Stimulated activated naive CD8-positive, alpha-beta T cell treated with anti-CD3 and anti-CD28 coated beads, Interleukin-15, amount 100 ng/mL, for 72 hours (primary cell): ENCODE measurements at regions not wholly inside any gene's neighbourhood (a gene's known extent, or its start where the extent isn't known, plus 50 kb on each side); places are given as distances from the start of the nearest gene placed in this dataset.
A peak's percentile ranks its signal among the peaks of the same experiment; 100 is the strongest.

Experiments used
- ATAC-seq: fragments of 150-1000 bp; cut with Tn5 transposase; 2 replicates; pipeline ENCODE4 v1.10.0; 2021; ENCODE audit warnings: mild to moderate bottlenecking, moderate library complexity
- DNase-seq, 2 donors: peaks; one replicate each; pipeline ENCODE4 v3.0.0; 2021 to 2022
- H3K27ac Mint-ChIP-seq, 2 donors: one replicate each; pipeline ENCODE4 v1.8.0; 2022; ENCODE audit warnings: mild to moderate bottlenecking in 2 of 2, mixed read lengths in 2 of 2, moderate library complexity in 2 of 2
- H3K27me3 Mint-ChIP-seq: one replicate; pipeline ENCODE4 v1.8.0; 2022; ENCODE audit warnings: mixed read lengths
- H3K4me1 Mint-ChIP-seq: one replicate; pipeline ENCODE4 v1.8.0; 2022; ENCODE audit warnings: mild to moderate bottlenecking, mixed read lengths
- H3K4me3 Mint-ChIP-seq, 2 donors: one replicate each; pipeline ENCODE4 v1.8.0; 2022; ENCODE audit warnings: mild to moderate bottlenecking in 2 of 2, mixed read lengths in 2 of 2, moderate library complexity in 1 of 2
- H3K9me3 Mint-ChIP-seq, 2 donors: one replicate each; pipeline ENCODE4 v1.8.0; 2022; ENCODE audit warnings: mixed read lengths in 2 of 2

GRCh38 chr18:78548261-78549058 is 431.2 kb upstream of the SALL3 start:
- H3K27ac Mint-ChIP-seq: no peak overlapping the region
- H3K4me3 Mint-ChIP-seq: no peak overlapping the region
- peaks cover 10% of the 10 kb centered on the region for H3K27me3 Mint-ChIP-seq
- no peak for DNase-seq
- no peaks in the 10 kb centered on the region for H3K4me1 Mint-ChIP-seq
- H3K9me3 Mint-ChIP-seq: peaks cover 14 to 17% of the 10 kb centered on the region in 2 donors
- ATAC-seq: no peak

DNA sequence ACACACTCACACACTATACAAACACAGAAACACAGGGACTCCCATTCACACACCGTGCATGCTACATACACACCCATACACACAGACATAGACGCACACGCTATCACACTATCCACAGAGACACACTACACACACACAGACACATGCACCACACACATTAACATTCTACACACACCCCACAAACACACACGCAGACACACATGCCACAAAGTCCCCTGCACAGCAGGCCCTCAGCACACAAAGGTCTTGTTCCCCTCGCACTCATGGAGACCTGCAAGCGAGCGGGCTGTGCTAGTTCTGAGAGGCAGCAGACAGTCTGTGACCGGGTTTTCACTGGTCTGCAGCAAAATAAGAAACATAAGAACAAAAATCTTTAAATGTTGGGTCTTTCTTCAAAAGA is 429.6 kb upstream of the SALL3 start:
- H3K4me1 Mint-ChIP-seq: no peaks in the 10 kb centered on the region
- no peak overlapping the region for H3K27ac Mint-ChIP-seq
- no peaks in the 10 kb centered on the region for H3K27me3 Mint-ChIP-seq
- H3K9me3 Mint-ChIP-seq: peaks cover 21% of the 10 kb centered on the region in 2 donors
- ATAC-seq: no peak
- H3K4me3 Mint-ChIP-seq: no peak overlapping the region
- DNase-seq: no peak

- no peak overlapping the region for H3K27ac Mint-ChIP-seq
- ATAC-seq (no peak), DNase-seq (no peak)
- H3K27me3 Mint-ChIP-seq: no peaks in the 10 kb centered on the region
- peaks cover 11 to 22% of the 10 kb centered on the region in 2 donors for H3K9me3 Mint-ChIP-seq
- no peaks in the 10 kb centered on the region for H3K4me1 Mint-ChIP-seq
- H3K4me3 Mint-ChIP-seq: no peak overlapping the region
Measured at GRCh38 chr18:78554944-78555608, 424.5 kb upstream of the SALL3 start.

- Mint-ChIP-seq H3K9me3 (peaks cover 11 to 22% of the 10 kb centered on the region in 2 donors), H3K27ac (no peak overlapping the region), H3K4me1 (no peaks in the 10 kb centered on the region), H3K4me3 (no peak overlapping the region), H3K27me3 (no peaks in the 10 kb centered on the region)
- DNase-seq (no peak), ATAC-seq (no peak)
Measured at GRCh38 chr18:78557371-78557770, 422.2 kb upstream of the SALL3 start.

GRCh38 chr18:78558101-78558810 is 421.4 kb upstream of the SALL3 start:
- no peaks in the 10 kb centered on the region for H3K27me3 Mint-ChIP-seq
- peak overlapping the region in 1 of 2 donors; percentile 71 for H3K27ac Mint-ChIP-seq
- ATAC-seq (no peak), DNase-seq (no peak)
- H3K4me3 Mint-ChIP-seq: no peak overlapping the region
- H3K4me1 Mint-ChIP-seq: no peaks in the 10 kb centered on the region
- H3K9me3 Mint-ChIP-seq: peaks cover 11 to 22% of the 10 kb centered on the region in 2 donors

DNA sequence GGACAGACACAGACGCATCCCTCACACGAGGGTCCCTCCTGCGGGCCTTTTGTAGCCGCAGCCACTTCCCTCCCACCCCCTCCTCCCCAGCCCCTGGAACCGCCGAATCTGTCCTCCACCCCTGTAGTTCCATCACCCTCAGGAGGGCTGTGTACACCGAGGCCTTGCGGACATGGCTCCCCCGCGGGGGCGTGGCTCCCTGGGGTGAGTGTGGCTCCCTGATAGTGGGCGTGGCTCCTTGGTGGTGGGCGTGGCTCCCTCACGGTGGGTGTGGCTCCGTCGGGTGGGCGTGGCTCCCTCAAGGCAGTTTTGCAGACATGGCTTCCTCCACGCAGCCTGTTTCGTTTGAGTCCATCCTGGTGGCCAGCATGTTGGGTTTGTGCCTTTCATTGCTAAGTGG is 420.7 kb upstream of the SALL3 start:
- ATAC-seq (no peak), DNase-seq (no peak)
- no peak overlapping the region for H3K27ac Mint-ChIP-seq
- peaks cover under 1% of the 10 kb centered on the region for H3K27me3 Mint-ChIP-seq
- H3K4me1 Mint-ChIP-seq: no peaks in the 10 kb centered on the region
- peaks cover 11 to 22% of the 10 kb centered on the region in 2 donors for H3K9me3 Mint-ChIP-seq
- no peak overlapping the region for H3K4me3 Mint-ChIP-seq

DNA sequence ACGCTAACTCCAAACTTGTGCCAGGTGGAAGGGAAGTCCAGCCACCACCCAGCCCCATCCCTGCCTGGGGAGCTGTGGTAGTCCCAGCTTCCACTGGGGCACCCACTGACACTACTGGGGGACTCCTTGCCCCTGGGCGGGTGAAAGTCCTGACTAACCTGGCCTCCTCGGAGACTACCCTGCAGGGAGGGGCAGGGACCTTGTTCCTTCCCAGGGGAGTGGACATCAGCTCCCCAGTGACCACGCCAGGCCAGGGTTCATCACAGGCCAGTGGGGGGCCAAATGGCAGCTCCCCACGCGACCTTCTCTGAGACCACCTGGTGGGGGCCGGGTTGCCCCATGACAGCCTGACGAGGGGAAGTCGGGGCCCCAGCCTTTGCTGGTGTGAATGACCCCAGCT is 420.0 kb upstream of the SALL3 start:
- H3K9me3 Mint-ChIP-seq: peaks cover 4 to 22% of the 10 kb centered on the region in 2 donors
- DNase-seq (no peak), ATAC-seq (no peak)
- H3K27ac Mint-ChIP-seq: no peak overlapping the region
- no peak overlapping the region for H3K4me3 Mint-ChIP-seq
- peaks cover 7% of the 10 kb centered on the region for H3K27me3 Mint-ChIP-seq
- no peaks in the 10 kb centered on the region for H3K4me1 Mint-ChIP-seq

DNA sequence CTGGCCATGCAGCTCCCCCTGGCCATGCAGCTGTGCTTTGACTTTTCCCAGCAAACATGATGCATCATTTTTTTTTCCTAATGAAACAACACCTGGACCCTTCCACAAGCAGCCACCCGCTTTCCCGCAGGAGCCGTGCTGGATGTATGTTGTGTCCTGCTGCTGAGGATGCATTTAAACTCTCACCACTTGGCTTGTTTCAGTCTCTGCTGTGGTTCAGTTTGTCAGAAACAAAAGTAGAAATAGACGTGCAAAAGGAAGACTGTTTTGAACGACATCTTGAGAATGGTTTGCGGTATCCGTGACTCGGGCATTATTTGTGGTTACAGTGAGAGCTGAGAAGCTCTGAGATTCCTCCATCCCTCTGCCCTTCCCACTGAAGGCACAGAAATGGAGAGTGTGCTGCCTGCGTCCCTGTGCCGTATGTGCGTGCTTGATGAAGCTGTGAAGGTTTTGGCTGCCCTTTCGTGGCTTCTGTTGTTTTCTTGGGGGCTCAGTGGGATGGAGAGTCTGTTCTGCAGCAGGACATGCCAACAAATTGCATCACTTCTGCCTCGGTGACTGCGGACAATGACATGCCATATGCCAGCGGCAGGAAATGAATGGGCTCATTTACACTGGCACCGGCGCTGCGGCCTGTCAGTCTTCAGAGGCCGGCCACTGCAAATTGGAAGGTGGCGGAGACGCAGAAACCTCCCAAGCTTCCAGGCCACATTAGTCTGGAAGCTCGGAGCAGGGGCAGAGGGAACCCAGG is 417.7 kb upstream of the SALL3 start:
- ATAC-seq (no peak), DNase-seq (no peak)
- Mint-ChIP-seq H3K4me3 (no peak overlapping the region), H3K27ac (peak overlapping the region in 1 of 2 donors; percentile 65), H3K27me3 (peaks cover 19% of the 10 kb centered on the region), H3K4me1 (no peaks in the 10 kb centered on the region), H3K9me3 (peaks cover 0 to 8% of the 10 kb centered on the region in 2 donors)

DNA sequence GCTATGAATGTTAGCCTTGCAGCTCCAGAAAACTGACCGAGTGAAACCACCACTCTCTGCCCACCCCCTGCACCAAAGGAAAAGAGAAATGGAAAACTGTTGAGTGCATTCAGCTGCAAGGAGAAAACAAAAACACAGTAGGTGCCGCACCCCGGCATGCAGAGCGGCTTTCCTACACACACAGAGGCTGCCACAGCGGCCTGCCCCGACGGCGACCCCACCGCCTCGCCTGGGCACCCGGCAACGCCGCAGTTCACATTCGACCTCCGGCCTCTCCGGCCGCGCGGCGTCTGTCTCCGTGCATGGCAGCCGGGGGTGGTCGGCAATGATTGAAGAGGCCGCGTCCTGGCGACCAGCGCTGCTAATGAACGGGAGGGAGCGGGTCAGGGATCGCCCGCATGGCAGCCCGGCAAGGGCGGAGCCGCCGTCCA is 417.1 kb upstream of the SALL3 start:
- Mint-ChIP-seq H3K27me3 (peaks cover 19% of the 10 kb centered on the region), H3K4me1 (no peaks in the 10 kb centered on the region), H3K27ac (no peak overlapping the region), H3K9me3 (peaks cover 0 to 14% of the 10 kb centered on the region in 2 donors), H3K4me3 (no peak overlapping the region)
- ATAC-seq (no peak), DNase-seq (no peak)

DNA sequence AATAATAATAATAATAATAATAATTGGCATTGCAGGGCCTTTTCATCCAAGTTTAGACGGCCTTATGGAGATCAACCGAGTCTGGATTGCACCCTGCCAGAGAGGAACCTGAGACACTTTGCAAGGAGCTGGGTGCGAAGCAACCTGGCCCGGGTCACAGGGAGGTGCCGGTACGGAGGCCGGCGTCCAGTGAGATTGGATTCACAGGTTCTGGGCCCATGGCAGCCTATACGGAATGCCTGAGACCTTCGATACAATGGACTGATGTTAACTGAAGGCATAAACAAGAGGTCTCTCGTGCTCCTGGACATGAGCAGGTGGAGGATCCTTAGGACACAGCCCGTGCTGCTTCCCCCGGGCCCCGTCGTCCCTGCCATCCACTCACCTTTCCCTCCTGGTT is 416.5 kb upstream of the SALL3 start:
- peaks cover 19% of the 10 kb centered on the region for H3K27me3 Mint-ChIP-seq
- H3K27ac Mint-ChIP-seq: no peak overlapping the region
- H3K4me1 Mint-ChIP-seq: no peaks in the 10 kb centered on the region
- H3K9me3 Mint-ChIP-seq: peaks cover 0 to 19% of the 10 kb centered on the region in 2 donors
- DNase-seq: no peak
- H3K4me3 Mint-ChIP-seq: no peak overlapping the region
- no peak for ATAC-seq

DNA sequence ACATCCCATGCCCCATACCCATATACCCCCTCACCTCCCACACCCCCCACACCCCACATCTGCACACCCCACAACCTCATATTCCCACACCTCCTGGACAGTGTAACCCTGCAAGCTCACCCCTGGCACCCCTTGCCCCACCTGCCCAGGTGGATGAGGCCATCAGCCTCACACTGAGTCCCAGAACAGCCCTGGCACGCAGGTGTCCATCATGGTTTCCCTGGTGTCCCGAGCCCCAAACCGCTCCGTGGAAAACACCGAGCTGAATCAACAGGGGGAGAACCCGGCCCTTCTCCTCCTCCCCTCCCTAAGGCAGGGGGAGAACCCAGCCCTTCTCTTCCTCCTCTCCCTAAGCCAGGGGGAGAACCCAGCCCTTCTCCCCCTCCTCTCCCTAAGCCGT is 415.6 kb upstream of the SALL3 start:
- peaks cover 7 to 27% of the 10 kb centered on the region in 2 donors for H3K9me3 Mint-ChIP-seq
- H3K27ac Mint-ChIP-seq: no peak overlapping the region
- peaks cover 19% of the 10 kb centered on the region for H3K27me3 Mint-ChIP-seq
- peak; percentile 59 for ATAC-seq
- no peak for DNase-seq
- no peaks in the 10 kb centered on the region for H3K4me1 Mint-ChIP-seq
- H3K4me3 Mint-ChIP-seq: no peak overlapping the region

DNA sequence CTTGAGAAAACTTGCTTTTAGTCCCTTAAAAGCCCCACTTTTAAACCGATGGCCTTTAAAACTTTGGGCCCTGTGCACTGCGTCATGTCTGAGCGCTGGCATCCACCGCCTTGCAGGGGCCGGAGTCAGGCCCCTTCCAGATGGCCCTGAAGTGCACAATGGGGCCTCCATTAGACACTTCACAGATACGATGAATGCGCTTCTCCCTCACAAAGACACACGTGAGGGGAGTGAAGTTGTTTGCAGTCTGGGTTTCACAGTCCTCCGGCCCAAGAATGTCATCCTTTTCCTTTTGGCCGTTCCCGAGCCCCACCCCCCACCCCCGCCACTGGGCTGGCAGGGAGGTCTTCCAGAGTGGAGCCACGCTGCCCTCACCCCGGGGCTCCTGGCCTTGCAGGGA is 415.1 kb upstream of the SALL3 start:
- DNase-seq (no peak), ATAC-seq (no peak)
- Mint-ChIP-seq H3K27me3 (peaks cover 19% of the 10 kb centered on the region), H3K27ac (no peak overlapping the region), H3K4me1 (no peaks in the 10 kb centered on the region), H3K4me3 (no peak overlapping the region), H3K9me3 (peaks cover 7 to 28% of the 10 kb centered on the region in 2 donors)

GRCh38 chr18:78565240-78565639 is 414.4 kb upstream of the SALL3 start:
- no peaks in the 10 kb centered on the region for H3K4me1 Mint-ChIP-seq
- no peak overlapping the region for H3K4me3 Mint-ChIP-seq
- no peak for ATAC-seq
- H3K27me3 Mint-ChIP-seq: peaks cover 19% of the 10 kb centered on the region
- H3K9me3 Mint-ChIP-seq: peaks cover 7 to 28% of the 10 kb centered on the region in 2 donors
- no peak for DNase-seq
- H3K27ac Mint-ChIP-seq: no peak overlapping the region

DNA sequence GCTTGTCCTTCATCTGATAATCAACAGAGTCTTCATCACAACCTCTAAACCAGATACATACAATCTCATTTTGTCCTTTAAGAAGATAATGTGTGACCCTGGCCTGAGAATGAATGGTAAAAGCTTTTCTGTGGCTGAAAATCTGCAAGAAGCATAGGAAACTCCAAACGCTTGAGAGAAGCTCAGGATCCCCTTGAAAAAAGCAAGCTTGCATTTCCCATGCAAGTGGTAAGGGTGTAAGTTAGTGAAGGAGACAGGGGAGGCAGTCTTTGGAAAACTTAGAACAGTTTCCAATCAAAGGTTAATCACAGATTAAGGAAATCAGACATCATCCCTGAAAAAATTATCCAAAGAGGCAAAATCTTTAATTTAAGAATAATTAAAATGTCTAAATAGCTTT is 413.6 kb upstream of the SALL3 start:
- peaks cover 7 to 28% of the 10 kb centered on the region in 2 donors for H3K9me3 Mint-ChIP-seq

GRCh38 chr18:78566720-78567119 is 412.9 kb upstream of the SALL3 start:
- peaks cover 19% of the 10 kb centered on the region for H3K27me3 Mint-ChIP-seq
- H3K9me3 Mint-ChIP-seq: peaks cover 7 to 28% of the 10 kb centered on the region in 2 donors
- H3K4me1 Mint-ChIP-seq: no peaks in the 10 kb centered on the region
- no peak overlapping the region for H3K4me3 Mint-ChIP-seq
- no peak for ATAC-seq
- H3K27ac Mint-ChIP-seq: no peak overlapping the region
- DNase-seq: no peak

More for the DNA sequence above, 413.6 kb upstream of the SALL3 start:
- Mint-ChIP-seq H3K27me3 (peaks cover 19% of the 10 kb centered on the region), H3K4me1 (no peaks in the 10 kb centered on the region), H3K27ac (no peak overlapping the region), H3K4me3 (no peak overlapping the region)
- ATAC-seq: no peak
- no peak for DNase-seq
